K562 (cell line): ENCODE measurements at regions not wholly inside any gene's neighbourhood (a gene's known extent, or its start where the extent isn't known, plus 50 kb on each side); places are given as distances from the start of the nearest gene placed in this dataset.
A peak's percentile ranks its signal among the peaks of the same experiment; 100 is the strongest.

Experiments
- ARID3A ChIP-seq: IDR thresholded peaks from 2 replicates; pipeline ENCODE4 v1.6.1; 2012; ENCODE audit warnings: low read depth, low read length, improper control_type of control experiment, borderline replicate concordance
- ATF6 ChIP-seq: sonication (generic); formaldehyde crosslinking; IDR thresholded peaks from 2 replicates; pipeline ENCODE4 v1.4.0; 2020; ENCODE audit warnings: mild to moderate bottlenecking, missing genetic modification reagents
- ATF7 ChIP-seq: fragments of 450-650 bp; IDR thresholded peaks from 2 replicates; pipeline ENCODE4 v1.7.1; 2014; ENCODE audit warnings: mild to moderate bottlenecking, moderate library complexity
- CBX8 ChIP-seq: fragments of 200-600 bp; sonication (generic); IDR thresholded peaks from 2 replicates; pipeline ENCODE4 v1.6.1; 2012; ENCODE audit warnings: borderline replicate concordance, mixed run types, low read depth, mild to moderate bottlenecking, moderate library complexity, mixed read lengths, low read length, control low read depth, inconsistent platforms; ENCODE audit not compliant: poor library complexity, severe bottlenecking; ENCODE audit errors: extremely low read depth
- DPF2 ChIP-seq: fragments of 450-650 bp; IDR thresholded peaks from 2 replicates; pipeline ENCODE4 v1.6.1; 2016
- FOXM1 ChIP-seq, 2 experiments: fragments of 450-650 bp in 1 of 2; sonication (generic) in 1 of 2; formaldehyde crosslinking in 1 of 2; IDR thresholded peaks; 2 replicates each; pipeline versions ENCODE4 v1.6.1 to v1.9.0; 2017 to 2022; ENCODE audit warnings: low read depth in 2 of 2, mild to moderate bottlenecking in 2 of 2, missing genetic modification reagents in 1 of 2, moderate library complexity in 1 of 2
- ID3 ChIP-seq, 2 experiments: fragments of 250-450 bp in 1 of 2; fragments of 450-650 bp in 1 of 2; sonication (Bioruptor Pico) in 1 of 2; IDR thresholded peaks; 2 replicates each; pipeline versions ENCODE4 v1.6.1 to v1.8.0; 2016 to 2021; ENCODE audit warnings: mild to moderate bottlenecking in 2 of 2, moderate library complexity in 2 of 2, missing compliant biosample characterization in 1 of 2, missing genetic modification characterization in 1 of 2
- JUND ChIP-seq, 2 experiments: IDR thresholded peaks; 2 replicates in 1 of 2; 3 replicates in 1 of 2; pipeline ENCODE4 v1.6.1; 2011; ENCODE audit warnings: borderline replicate concordance in 2 of 2, low read depth in 2 of 2, low read length in 2 of 2, improper control_type of control experiment in 1 of 2, missing biosample characterization in 1 of 2, missing genetic modification characterization in 1 of 2, missing genetic modification reagents in 1 of 2
- KDM2B ChIP-seq: fragments of 250-450 bp; sonication (Bioruptor Pico); IDR thresholded peaks from 2 replicates; pipeline ENCODE4 v1.8.0; 2021; ENCODE audit warnings: mild to moderate bottlenecking, moderate library complexity
- POLR2AphosphoS5 ChIP-seq: IDR thresholded peaks from 2 replicates; pipeline ENCODE4 v1.6.1; 2011; ENCODE audit warnings: mild to moderate bottlenecking, low read depth, low read length, moderate library complexity; ENCODE audit not compliant: control insufficient read depth, insufficient read depth
- RAD21 ChIP-seq, 2 experiments: fragments of 250-450 bp in 1 of 2; fragments of 450-650 bp in 1 of 2; sonication (Bioruptor Pico) in 1 of 2; formaldehyde crosslinking in 1 of 2; IDR thresholded peaks in 1 of 2; conservative IDR thresholded peaks in 1 of 2; 2 replicates each; pipeline versions ENCODE4 v1.4.0 to v1.8.0; 2020 to 2022; ENCODE audit warnings: mild to moderate bottlenecking in 2 of 2, moderate library complexity in 1 of 2
- SMAD4 ChIP-seq: fragments of 250-450 bp; sonication (Bioruptor Pico); conservative IDR thresholded peaks from 2 replicates; pipeline ENCODE4 v1.8.0; 2021; ENCODE audit warnings: inconsistent platforms, mild to moderate bottlenecking, moderate library complexity
- SMARCE1 ChIP-seq: fragments of 450-650 bp; IDR thresholded peaks from 2 replicates; pipeline ENCODE4 v1.7.1; 2016; ENCODE audit warnings: mild to moderate bottlenecking
- TGIF2 ChIP-seq: sonication (generic); formaldehyde crosslinking; IDR thresholded peaks from 2 replicates; pipeline ENCODE4 v1.8.1; 2022; ENCODE audit warnings: mild to moderate bottlenecking, missing genetic modification reagents, moderate library complexity
- VEZF1 ChIP-seq: fragments of 200-800 bp; sonication (Bioruptor generic); IDR thresholded peaks from 2 replicates; pipeline ENCODE4 v1.6.1; 2017; ENCODE audit warnings: missing genetic modification characterization, missing compliant biosample characterization
- ZNF140 ChIP-seq: fragments of 250-450 bp; sonication (Bioruptor Pico); IDR thresholded peaks from 2 replicates; pipeline ENCODE4 v1.8.0; 2021; ENCODE audit warnings: moderate library complexity, mild to moderate bottlenecking, inconsistent platforms
- ZNF224 ChIP-seq: sonication (generic); formaldehyde crosslinking; IDR thresholded peaks from 2 replicates; pipeline ENCODE4 v1.8.0; 2022; ENCODE audit warnings: mild to moderate bottlenecking, missing genetic modification reagents
- ZNF551 ChIP-seq: fragments of 250-450 bp; sonication (Bioruptor Pico); IDR thresholded peaks from 2 replicates; pipeline ENCODE4 v1.5.0; 2021; ENCODE audit warnings: mild to moderate bottlenecking, moderate library complexity
- ZNF583 ChIP-seq: fragments of 250-450 bp; sonication (Bioruptor Pico); IDR thresholded peaks from 2 replicates; pipeline ENCODE4 v1.4.0; 2020
- ZSCAN32 ChIP-seq: fragments of 450-650 bp; formaldehyde crosslinking; IDR thresholded peaks from 2 replicates; pipeline ENCODE4 v1.4.0; 2020; ENCODE audit warnings: mild to moderate bottlenecking, moderate library complexity

- peak; percentile 46 for TF ChIP-seq FOXM1 (IDR thresholded peaks at IDR 0.05; ENCODE audit: low read depth)
- TF ChIP-seq FOXM1 (CRISPR knock-in tag; IDR thresholded peaks at IDR 0.05; ENCODE audit: low read depth) = no peak
- no peak for TF ChIP-seq ZSCAN32 (CRISPR knock-in tag)
- no peak for TF ChIP-seq TGIF2 (CRISPR knock-in tag)
- no peak for TF ChIP-seq KDM2B (CRISPR knock-in tag)
- peak; percentile 13; the same call in 1 of the 2 replicates for TF ChIP-seq VEZF1 (CRISPR knock-in tag)
- TF ChIP-seq RAD21 (CRISPR knock-in tag; conservative IDR thresholded peaks at IDR 0.05 in 1 of 2, IDR thresholded peaks at IDR 0.05 in 1 of 2) = no peak
- TF ChIP-seq ZNF224 = no peak
- no peak for TF ChIP-seq ZNF140 (CRISPR knock-in tag)
- TF ChIP-seq SMAD4 = peak; percentile 79
- no peak for TF ChIP-seq ZNF583 (CRISPR knock-in tag)
- 0 out of 2 replicates have a peak, but pooled peaks have one; percentile 23 for TF ChIP-seq ATF7
- TF ChIP-seq JUND (IDR thresholded peaks at IDR 0.05; ENCODE audit: borderline replicate concordance, low read depth, low read length) = peak; percentile 35; the same call in 1 of the 2 replicates
- TF ChIP-seq JUND (tag; IDR thresholded peaks at IDR 0.05; ENCODE audit: borderline replicate concordance, low read depth, low read length) = no peak
- no peak for TF ChIP-seq ID3 (CRISPR knock-in tag; IDR thresholded peaks at IDR 0.05)
- no peak for TF ChIP-seq ID3 (tag; IDR thresholded peaks at IDR 0.05)
- no peak for TF ChIP-seq ARID3A
- no peak for TF ChIP-seq POLR2AphosphoS5
- no peak for TF ChIP-seq ZNF551 (CRISPR knock-in tag)
- TF ChIP-seq CBX8 = no peak
- no peak for TF ChIP-seq ATF6 (CRISPR knock-in tag)
- TF ChIP-seq DPF2 = peak; percentile 67; the same call in 1 of the 2 replicates
- 0 out of 2 replicates have a peak, but pooled peaks have one; percentile 19 for TF ChIP-seq SMARCE1
These were observed 92.2 kb downstream of the TEX51 start (continued) for GRCh38 chr2:126990605-126991532.
